Neural cell (in vitro differentiated cells): ENCODE measurements at regions not wholly inside any gene's neighbourhood (a gene's known extent, or its start where the extent isn't known, plus 50 kb on each side); places are given as distances from the start of the nearest gene placed in this dataset.

Experiments
- H2AFZ ChIP-seq: fragments of 200-600, 300-800 bp; sonication (generic), shearing (Covaris generic); 2 replicates; pipeline ENCODE4 v1.6.0; 2014; ENCODE audit warnings: low read depth, mild to moderate bottlenecking, antibody characterized with exemption, low read length, moderate library complexity
- H3F3A ChIP-seq: fragments of 200-600 bp; shearing (Covaris generic); 2 replicates; pipeline ENCODE4 v1.6.1; 2016; ENCODE audit warnings: mild to moderate bottlenecking, moderate library complexity, mixed read lengths, antibody characterized with exemption, low read length; ENCODE audit not compliant: insufficient read depth, poor library complexity, severe bottlenecking
- H3K27ac ChIP-seq: fragments of 200-600, 300-800 bp; sonication (generic), shearing (Covaris generic); 2 replicates; pipeline ENCODE4 v1.5.1; 2014; ENCODE audit warnings: mild to moderate bottlenecking, low read length, moderate library complexity
- H3K27me3 ChIP-seq: fragments of 300-800, 200-600 bp; sonication (generic), shearing (Covaris generic); 2 replicates; pipeline ENCODE4 v1.6.0; 2014; ENCODE audit warnings: mild to moderate bottlenecking, low read depth, low read length, moderate library complexity; ENCODE audit not compliant: insufficient read depth
- H3K36me3 ChIP-seq: fragments of 300-800, 200-600 bp; sonication (generic), shearing (Covaris generic); 2 replicates; pipeline ENCODE4 v1.5.1; 2014; ENCODE audit warnings: mild to moderate bottlenecking, antibody characterized with exemption, low read length, moderate library complexity; ENCODE audit not compliant: insufficient read depth
- H3K4me2 ChIP-seq: fragments of 300-800, 200-600 bp; sonication (generic), shearing (Covaris generic); 2 replicates; pipeline ENCODE4 v1.6.0; 2014; ENCODE audit warnings: mild to moderate bottlenecking, low read length
- H3K4me3 ChIP-seq: fragments of 300-800, 200-600 bp; sonication (generic), shearing (Covaris generic); 2 replicates; pipeline ENCODE4 v1.5.1; 2014; ENCODE audit warnings: mild to moderate bottlenecking, low read length, moderate library complexity
- H3K79me2 ChIP-seq: fragments of 200-600 bp; shearing (Covaris generic); replicated peaks from 2 replicates; pipeline ENCODE4 v1.6.0; 2014; ENCODE audit warnings: mild to moderate bottlenecking, low read length, moderate library complexity; ENCODE audit not compliant: insufficient read depth
- H3K9ac ChIP-seq: fragments of 300-800, 200-600 bp; sonication (generic), shearing (Covaris generic); 2 replicates; pipeline ENCODE4 v1.6.1; 2016; ENCODE audit warnings: mild to moderate bottlenecking, low read length, mixed read lengths
- H3K9me2 ChIP-seq: fragments of 200-600 bp; shearing (Covaris generic); 2 replicates; pipeline ENCODE4 v1.6.1; 2016; ENCODE audit warnings: mild to moderate bottlenecking, low read length, mixed read lengths; ENCODE audit not compliant: insufficient read depth
- H3K9me3 ChIP-seq: fragments of 200-600, 300-800 bp; sonication (generic), shearing (Covaris generic); 2 replicates; pipeline ENCODE4 v1.6.1; 2016; ENCODE audit warnings: mild to moderate bottlenecking, mixed run types, low read length, moderate library complexity, mixed read lengths
- H4K20me1 ChIP-seq: fragments of 200-600 bp; shearing (Covaris generic); 2 replicates; pipeline ENCODE4 v1.6.1; 2016; ENCODE audit warnings: mild to moderate bottlenecking, mixed run types; ENCODE audit not compliant: insufficient read depth
- EP300 ChIP-seq: fragments of 450-650 bp; conservative IDR thresholded peaks from 2 replicates; pipeline ENCODE4 v1.6.1; 2014; ENCODE audit warnings: antibody characterized with exemption, mild to moderate bottlenecking, moderate library complexity; ENCODE audit not compliant: poor library complexity, severe bottlenecking
- EZH2 ChIP-seq: fragments of 200-600, 300-800 bp; shearing (Covaris generic), sonication (generic); IDR thresholded peaks from 2 replicates; pipeline ENCODE4 v1.6.1; 2014; ENCODE audit warnings: antibody characterized with exemption, low read length, borderline replicate concordance, mild to moderate bottlenecking; ENCODE audit not compliant: insufficient read depth, poor library complexity, severe bottlenecking
- MXI1 ChIP-seq: fragments of 450-650 bp; conservative IDR thresholded peaks from 2 replicates; pipeline ENCODE4 v1.6.1; 2014; ENCODE audit warnings: antibody characterized with exemption, mild to moderate bottlenecking; ENCODE audit not compliant: poor library complexity, severe bottlenecking
- POLR2AphosphoS5 ChIP-seq: IDR thresholded peaks from 2 replicates; pipeline ENCODE4 v1.6.1; 2012
- RAD21 ChIP-seq: fragments of 450-650 bp; conservative IDR thresholded peaks from 2 replicates; pipeline ENCODE4 v1.6.1; 2014; ENCODE audit warnings: antibody characterized with exemption, mild to moderate bottlenecking, moderate library complexity
- SMC3 ChIP-seq: fragments of 450-650 bp; conservative IDR thresholded peaks from 2 replicates; pipeline ENCODE4 v1.6.1; 2014; ENCODE audit warnings: antibody characterized with exemption, mild to moderate bottlenecking, moderate library complexity; ENCODE audit not compliant: poor library complexity
- TAF1 ChIP-seq: IDR thresholded peaks from 2 replicates; pipeline ENCODE4 v1.6.1; 2012; ENCODE audit warnings: low read depth
- TF ChIP-seq, protein P1 (sequence below): IDR thresholded peaks from 2 replicates; pipeline ENCODE4 v1.6.1; 2012; ENCODE audit warnings: borderline replicate concordance
- TF ChIP-seq, protein P2 (sequence below): fragments of 450-650 bp; IDR thresholded peaks from 2 replicates; pipeline ENCODE4 v1.5.1; 2014; ENCODE audit warnings: antibody characterized with exemption, mild to moderate bottlenecking, moderate library complexity; ENCODE audit not compliant: poor library complexity, severe bottlenecking

- H2AFZ ChIP-seq: no peak overlapping the region
- no peaks in the 10 kb centered on the region for H3K27me3 ChIP-seq
- no peaks in the 10 kb centered on the region for H3K9me3 ChIP-seq
- no peak overlapping the region for H3K4me3 ChIP-seq
- TF ChIP-seq POLR2AphosphoS5 (peak; percentile 24), EZH2 (no peak)
- H3K9me2 ChIP-seq: no peaks in the 10 kb centered on the region
- H3K4me2 ChIP-seq: no peak overlapping the region
- no peaks in the 10 kb centered on the region for H4K20me1 ChIP-seq
- H3K9ac ChIP-seq: no peak overlapping the region
- H3K36me3 ChIP-seq: no peaks in the 10 kb centered on the region
- no peak overlapping the region for H3K27ac ChIP-seq
- no peaks in the 10 kb centered on the region for H3F3A ChIP-seq
- H3K79me2 ChIP-seq: no peaks in the 10 kb centered on the region
Measured at GRCh38 chr7:46513447-46513848, 592.4 kb upstream of the IGFBP3 start.

DNA sequence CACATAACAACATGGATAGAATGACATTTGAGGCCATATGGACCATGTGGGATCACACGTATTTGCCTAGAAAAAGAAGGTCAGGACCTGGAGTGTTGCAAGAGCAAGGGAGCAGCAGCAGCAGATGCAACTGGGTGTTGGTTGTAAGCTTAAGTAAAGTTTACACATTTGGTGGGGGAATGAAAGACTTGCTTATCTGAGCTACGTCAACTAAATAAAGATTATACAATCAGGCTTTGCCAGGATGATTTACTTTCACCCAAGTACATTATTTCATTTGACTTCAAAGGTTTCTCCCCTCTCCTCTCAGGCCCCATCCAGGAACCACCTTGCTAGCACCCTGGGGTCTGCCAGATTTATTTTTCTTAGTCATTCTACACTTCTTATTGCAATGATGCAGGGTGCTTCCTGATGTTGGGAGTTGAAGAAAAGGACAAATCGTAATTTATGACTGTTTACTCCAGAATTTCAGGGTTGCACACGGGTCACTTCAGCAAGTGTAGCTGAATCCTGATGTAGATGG is 591.9 kb upstream of the IGFBP3 start:
- no peak overlapping the region for H2AFZ ChIP-seq
- no peak overlapping the region for H3K4me2 ChIP-seq
- no peaks in the 10 kb centered on the region for H3K79me2 ChIP-seq
- no peak overlapping the region for H3K4me3 ChIP-seq
- no peaks in the 10 kb centered on the region for H3K9me2 ChIP-seq
- no peak overlapping the region for H3K9ac ChIP-seq
- H3F3A ChIP-seq: no peaks in the 10 kb centered on the region
- H3K9me3 ChIP-seq: no peaks in the 10 kb centered on the region
- no peaks in the 10 kb centered on the region for H4K20me1 ChIP-seq
- no peak overlapping the region for H3K27ac ChIP-seq
- no peaks in the 10 kb centered on the region for H3K27me3 ChIP-seq
- H3K36me3 ChIP-seq: no peaks in the 10 kb centered on the region
- TF ChIP-seq, protein P1, sequence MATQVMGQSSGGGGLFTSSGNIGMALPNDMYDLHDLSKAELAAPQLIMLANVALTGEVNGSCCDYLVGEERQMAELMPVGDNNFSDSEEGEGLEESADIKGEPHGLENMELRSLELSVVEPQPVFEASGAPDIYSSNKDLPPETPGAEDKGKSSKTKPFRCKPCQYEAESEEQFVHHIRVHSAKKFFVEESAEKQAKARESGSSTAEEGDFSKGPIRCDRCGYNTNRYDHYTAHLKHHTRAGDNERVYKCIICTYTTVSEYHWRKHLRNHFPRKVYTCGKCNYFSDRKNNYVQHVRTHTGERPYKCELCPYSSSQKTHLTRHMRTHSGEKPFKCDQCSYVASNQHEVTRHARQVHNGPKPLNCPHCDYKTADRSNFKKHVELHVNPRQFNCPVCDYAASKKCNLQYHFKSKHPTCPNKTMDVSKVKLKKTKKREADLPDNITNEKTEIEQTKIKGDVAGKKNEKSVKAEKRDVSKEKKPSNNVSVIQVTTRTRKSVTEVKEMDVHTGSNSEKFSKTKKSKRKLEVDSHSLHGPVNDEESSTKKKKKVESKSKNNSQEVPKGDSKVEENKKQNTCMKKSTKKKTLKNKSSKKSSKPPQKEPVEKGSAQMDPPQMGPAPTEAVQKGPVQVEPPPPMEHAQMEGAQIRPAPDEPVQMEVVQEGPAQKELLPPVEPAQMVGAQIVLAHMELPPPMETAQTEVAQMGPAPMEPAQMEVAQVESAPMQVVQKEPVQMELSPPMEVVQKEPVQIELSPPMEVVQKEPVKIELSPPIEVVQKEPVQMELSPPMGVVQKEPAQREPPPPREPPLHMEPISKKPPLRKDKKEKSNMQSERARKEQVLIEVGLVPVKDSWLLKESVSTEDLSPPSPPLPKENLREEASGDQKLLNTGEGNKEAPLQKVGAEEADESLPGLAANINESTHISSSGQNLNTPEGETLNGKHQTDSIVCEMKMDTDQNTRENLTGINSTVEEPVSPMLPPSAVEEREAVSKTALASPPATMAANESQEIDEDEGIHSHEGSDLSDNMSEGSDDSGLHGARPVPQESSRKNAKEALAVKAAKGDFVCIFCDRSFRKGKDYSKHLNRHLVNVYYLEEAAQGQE: no peak
- TF ChIP-seq TAF1 (no peak), POLR2AphosphoS5 (no peak), EZH2 (no peak), EP300 (no peak), MXI1 (no peak)
- TF ChIP-seq, protein P2, sequence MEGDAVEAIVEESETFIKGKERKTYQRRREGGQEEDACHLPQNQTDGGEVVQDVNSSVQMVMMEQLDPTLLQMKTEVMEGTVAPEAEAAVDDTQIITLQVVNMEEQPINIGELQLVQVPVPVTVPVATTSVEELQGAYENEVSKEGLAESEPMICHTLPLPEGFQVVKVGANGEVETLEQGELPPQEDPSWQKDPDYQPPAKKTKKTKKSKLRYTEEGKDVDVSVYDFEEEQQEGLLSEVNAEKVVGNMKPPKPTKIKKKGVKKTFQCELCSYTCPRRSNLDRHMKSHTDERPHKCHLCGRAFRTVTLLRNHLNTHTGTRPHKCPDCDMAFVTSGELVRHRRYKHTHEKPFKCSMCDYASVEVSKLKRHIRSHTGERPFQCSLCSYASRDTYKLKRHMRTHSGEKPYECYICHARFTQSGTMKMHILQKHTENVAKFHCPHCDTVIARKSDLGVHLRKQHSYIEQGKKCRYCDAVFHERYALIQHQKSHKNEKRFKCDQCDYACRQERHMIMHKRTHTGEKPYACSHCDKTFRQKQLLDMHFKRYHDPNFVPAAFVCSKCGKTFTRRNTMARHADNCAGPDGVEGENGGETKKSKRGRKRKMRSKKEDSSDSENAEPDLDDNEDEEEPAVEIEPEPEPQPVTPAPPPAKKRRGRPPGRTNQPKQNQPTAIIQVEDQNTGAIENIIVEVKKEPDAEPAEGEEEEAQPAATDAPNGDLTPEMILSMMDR: no peak

GRCh38 chr7:46511442-46512215 is 590.6 kb upstream of the IGFBP3 start:
- Histone ChIP-seq H4K20me1 (no peaks in the 10 kb centered on the region), H2AFZ (no peak overlapping the region), H3F3A (no peaks in the 10 kb centered on the region), H3K79me2 (no peaks in the 10 kb centered on the region), H3K9me3 (no peaks in the 10 kb centered on the region), H3K9me2 (no peaks in the 10 kb centered on the region), H3K9ac (no peak overlapping the region), H3K27ac (no peak overlapping the region), H3K4me3 (no peak overlapping the region), H3K36me3 (no peaks in the 10 kb centered on the region), H3K4me2 (no peak overlapping the region), H3K27me3 (no peaks in the 10 kb centered on the region)
- no peak for TF ChIP-seq SMC3
- TF ChIP-seq TAF1: no peak
- no peak for TF ChIP-seq POLR2AphosphoS5
- TF ChIP-seq EZH2: no peak
- TF ChIP-seq RAD21: no peak
- TF ChIP-seq, protein P1: no peak
- TF ChIP-seq, protein P2: no peak
- no peak for TF ChIP-seq EP300
- TF ChIP-seq MXI1: no peak
